ENCODE measurements at regions not wholly inside any gene's neighbourhood (a gene's known extent, or its start where the extent isn't known, plus 50 kb on each side); places are given as distances from the start of the nearest gene placed in this dataset.

- no peaks in the 10 kb centered on the region for H3K9me2 ChIP-seq
- 1% methylated on average over 4 of the region's 4 CpGs for WGBS (ENCODE audit: low lambda C conversion rate)
- ChIA-PET CTCF (no interaction called here), POLR2A (no interaction called here)
- no peaks in the 10 kb centered on the region for H3K27me3 ChIP-seq (ENCODE audit: insufficient read depth)
- H3K36me3 ChIP-seq (replicated peaks in 1 of 2; ENCODE audit: control insufficient read depth in 1 of 2, insufficient read depth in 2 of 2, low read length in 1 of 2), result no peaks in the 10 kb centered on the region
- no peaks in the 10 kb centered on the region for H4K20me1 ChIP-seq (ENCODE audit: insufficient read depth)
- H2AFZ ChIP-seq (ENCODE audit: low read depth), result no peak overlapping the region
- H3K27ac ChIP-seq (ENCODE audit: low read depth in 2 of 2, low read length in 1 of 2), result no peak overlapping the region
- no peak overlapping the region for H3K4me3 ChIP-seq (ENCODE audit: low read depth in 2 of 2, low read length in 1 of 2)
- no peaks in the 10 kb centered on the region for H3K79me2 ChIP-seq (ENCODE audit: insufficient read depth)
- DNase-seq, result no peak
- TF ChIP-seq TCF12 (IDR thresholded peaks at IDR 0.05) (no peak), NFIC (IDR thresholded peaks at IDR 0.05; ENCODE audit: borderline replicate concordance) (no peak), POLR2AphosphoS5 (IDR thresholded peaks at IDR 0.05; ENCODE audit: low read depth, low read length) (no peak), NRF1 (IDR thresholded peaks at IDR 0.05; ENCODE audit: low read depth, low read length) (no peak), RXRA (IDR thresholded peaks at IDR 0.05; ENCODE audit: borderline replicate concordance, low read depth) (no peak), FOSL2 (IDR thresholded peaks at IDR 0.05; ENCODE audit: borderline replicate concordance, low read depth) (no peak), YY1 (IDR thresholded peaks at IDR 0.05; ENCODE audit: low read depth) (no peak), MXI1 (IDR thresholded peaks at IDR 0.05; ENCODE audit: low read depth, low read length) (no peak), ZBTB33 (IDR thresholded peaks at IDR 0.05; ENCODE audit: borderline replicate concordance, low read depth) (no peak), EP300 (IDR thresholded peaks at IDR 0.05; ENCODE audit: borderline replicate concordance in 1 of 2, low read depth in 1 of 2, low read length in 1 of 2) (no peak), FOXJ3 (CRISPR knock-in tag; IDR thresholded peaks at IDR 0.05) (no peak), TAF1 (IDR thresholded peaks at IDR 0.05; ENCODE audit: borderline replicate concordance, low read depth, low read length) (no peak), MAX (IDR thresholded peaks at IDR 0.05; ENCODE audit: low read depth) (no peak), GABPA (IDR thresholded peaks at IDR 0.05; ENCODE audit: low read depth) (no peak), RCOR1 (IDR thresholded peaks at IDR 0.05; ENCODE audit: low read length) (no peak), PBX3 (IDR thresholded peaks at IDR 0.05) (no peak)
- no peaks in the 10 kb centered on the region for H3K9me3 ChIP-seq
- no peaks in the 10 kb centered on the region for H3F3A ChIP-seq (replicated peaks; ENCODE audit: insufficient read depth)
- no peak overlapping the region for H3K4me2 ChIP-seq
- no peaks in the 10 kb centered on the region for H3K4me1 ChIP-seq (ENCODE audit: control insufficient read depth in 1 of 2, insufficient read depth in 2 of 2, low read depth in 1 of 2, low read length in 1 of 2)
- H3K9ac ChIP-seq, result no peak overlapping the region
Measured at GRCh38 chrX:147573266-147573665, 338.5 kb upstream of the FMR1 start.

- Histone ChIP-seq H4K20me1 (ENCODE audit: insufficient read depth) (no peaks in the 10 kb centered on the region), H3K9me2 (no peaks in the 10 kb centered on the region), H3K4me1 (ENCODE audit: control insufficient read depth in 1 of 2, insufficient read depth in 2 of 2, low read depth in 1 of 2, low read length in 1 of 2) (no peaks in the 10 kb centered on the region), H3K9ac (no peak overlapping the region), H3K27ac (ENCODE audit: low read depth in 2 of 2, low read length in 1 of 2) (no peak overlapping the region), H3K4me3 (ENCODE audit: low read depth in 2 of 2, low read length in 1 of 2) (no peak overlapping the region), H3K79me2 (ENCODE audit: insufficient read depth) (no peaks in the 10 kb centered on the region), H3F3A (replicated peaks; ENCODE audit: insufficient read depth) (no peaks in the 10 kb centered on the region), H3K36me3 (replicated peaks in 1 of 2; ENCODE audit: control insufficient read depth in 1 of 2, insufficient read depth in 2 of 2, low read length in 1 of 2) (no peaks in the 10 kb centered on the region), H3K9me3 (no peaks in the 10 kb centered on the region), H3K27me3 (ENCODE audit: insufficient read depth) (no peaks in the 10 kb centered on the region), H2AFZ (ENCODE audit: low read depth) (no peak overlapping the region), H3K4me2 (no peak overlapping the region)
- WGBS (ENCODE audit: low lambda C conversion rate), result 0% methylated on average over 3 of the region's 3 CpGs
- TF ChIP-seq PBX3 (IDR thresholded peaks at IDR 0.05) (no peak), EP300 (IDR thresholded peaks at IDR 0.05; ENCODE audit: borderline replicate concordance in 1 of 2, low read depth in 1 of 2, low read length in 1 of 2) (no peak), TAF1 (IDR thresholded peaks at IDR 0.05; ENCODE audit: borderline replicate concordance, low read depth, low read length) (no peak), RXRA (IDR thresholded peaks at IDR 0.05; ENCODE audit: borderline replicate concordance, low read depth) (no peak), MEF2A (IDR thresholded peaks at IDR 0.05; ENCODE audit: borderline replicate concordance, low read depth) (no peak), NRF1 (IDR thresholded peaks at IDR 0.05; ENCODE audit: low read depth, low read length) (no peak), JUND (IDR thresholded peaks at IDR 0.05) (no peak), SMC3 (IDR thresholded peaks at IDR 0.05; ENCODE audit: low read depth, low read length) (no peak), RAD21 (IDR thresholded peaks at IDR 0.05; ENCODE audit: low read length) (no peak), MAX (IDR thresholded peaks at IDR 0.05; ENCODE audit: low read depth) (no peak), FOSL2 (IDR thresholded peaks at IDR 0.05; ENCODE audit: borderline replicate concordance, low read depth) (no peak), RCOR1 (IDR thresholded peaks at IDR 0.05; ENCODE audit: low read length) (no peak), SIN3A (IDR thresholded peaks at IDR 0.05; ENCODE audit: borderline replicate concordance, low read depth, low read length) (no peak), ELF1 (IDR thresholded peaks at IDR 0.05) (no peak), NFIC (IDR thresholded peaks at IDR 0.05; ENCODE audit: borderline replicate concordance) (no peak), IRF3 (IDR thresholded peaks at IDR 0.05; ENCODE audit: low read depth, low read length) (no peak), GABPA (IDR thresholded peaks at IDR 0.05; ENCODE audit: low read depth) (no peak)
- CTCF ChIA-PET, result interaction anchor here (1.2 kb wide), 1 partner anchor 44 kb away, joined by 3 read pairs; no protein-coding TSS in a partner anchor
- POLR2A ChIA-PET, result no interaction called here
- DNase-seq, result no peak
Measured at GRCh38 chrX:147602176-147602696, 309.5 kb upstream of the FMR1 start.

All from SK-N-SH (cell line).